Duodenal mucosa (tissue), 2 donors: ENCODE measurements at regions not wholly inside any gene's neighbourhood (a gene's known extent, or its start where the extent isn't known, plus 50 kb on each side); places are given as distances from the start of the nearest gene placed in this dataset.
"Not testable (repeated sequence)": the region's sequence is repeated elsewhere in the genome, so short reads cannot be mapped to it uniquely, and the experiment has no call there.

ENCODE experiments used
- H3K27ac ChIP-seq: one replicate; pipeline ENCODE4 v1.7.0; 2013; ENCODE audit warnings: low read depth, low read length
- H3K27me3 ChIP-seq, 2 donors: one replicate each; pipeline ENCODE4 v1.7.0; 2013; ENCODE audit warnings: low read length in 2 of 2, control low read depth in 1 of 2; ENCODE audit not compliant: insufficient read depth in 2 of 2, control insufficient read depth in 1 of 2
- H3K36me3 ChIP-seq, 2 donors: one replicate each; pipeline ENCODE4 v1.7.0; 2013; ENCODE audit warnings: low read length in 2 of 2, control low read depth in 1 of 2; ENCODE audit not compliant: insufficient read depth in 2 of 2, control insufficient read depth in 1 of 2
- H3K4me1 ChIP-seq, 2 donors: one replicate each; pipeline ENCODE4 v1.7.0; 2013; ENCODE audit warnings: low read length in 2 of 2, control low read depth in 1 of 2; ENCODE audit not compliant: insufficient read depth in 2 of 2, control insufficient read depth in 1 of 2
- H3K4me3 ChIP-seq, 2 donors: one replicate each; pipeline ENCODE4 v1.7.0; 2013; ENCODE audit warnings: low read length in 2 of 2, low read depth in 1 of 2
- H3K9ac ChIP-seq, 2 donors: one replicate each; pipeline ENCODE4 v1.7.0; 2013; ENCODE audit warnings: low read length in 2 of 2, low read depth in 1 of 2
- H3K9me3 ChIP-seq, 2 donors: one replicate each; pipeline ENCODE4 v1.7.0; 2013; ENCODE audit warnings: low read length in 2 of 2, control low read depth in 1 of 2; ENCODE audit not compliant: control insufficient read depth in 1 of 2

GRCh38 chr11:37301405-37301804, 703.4 kb upstream of the RAG2 start:
- H3K36me3 ChIP-seq, H3K4me1 ChIP-seq, H3K27ac ChIP-seq, H3K4me3 ChIP-seq, H3K9me3 ChIP-seq, H3K27me3 ChIP-seq, H3K9ac ChIP-seq: not testable (repeated sequence)

- Histone ChIP-seq H3K4me1 (no peaks in the 10 kb centered on the region), H3K9ac (no peak overlapping the region)
Measured at GRCh38 chr11:37298173-37298572, 700.1 kb upstream of the RAG2 start.

GRCh38 chr11:37286890-37287289, 688.9 kb upstream of the RAG2 start:
- H3K36me3 ChIP-seq, result no peaks in the 10 kb centered on the region
- H3K9ac ChIP-seq, result no peak overlapping the region
- H3K9me3 ChIP-seq, result no peaks in the 10 kb centered on the region

More at GRCh38 chr11:37298173-37298572, 700.1 kb upstream of the RAG2 start:
- H3K9me3 ChIP-seq, result peaks cover 0 to 11% of the 10 kb centered on the region in 2 donors
- H3K36me3 ChIP-seq, result no peaks in the 10 kb centered on the region
- no peak overlapping the region for H3K4me3 ChIP-seq
- H3K27me3 ChIP-seq, result no peaks in the 10 kb centered on the region
- H3K27ac ChIP-seq, result no peak overlapping the region

GRCh38 chr11:37282367-37282766, 684.3 kb upstream of the RAG2 start:
- no peaks in the 10 kb centered on the region for H3K4me1 ChIP-seq
- H3K4me3 ChIP-seq, result no peak overlapping the region
- no peak overlapping the region for H3K27ac ChIP-seq
- H3K27me3 ChIP-seq, result no peaks in the 10 kb centered on the region
- no peak overlapping the region for H3K9ac ChIP-seq
- H3K36me3 ChIP-seq, result no peaks in the 10 kb centered on the region
- no peaks in the 10 kb centered on the region for H3K9me3 ChIP-seq

More at GRCh38 chr11:37286890-37287289, 688.9 kb upstream of the RAG2 start:
- Histone ChIP-seq H3K27ac (no peak overlapping the region), H3K27me3 (no peaks in the 10 kb centered on the region), H3K4me3 (no peak overlapping the region), H3K4me1 (no peaks in the 10 kb centered on the region)

- Histone ChIP-seq H3K4me1 (no peaks in the 10 kb centered on the region), H3K27ac (no peak overlapping the region), H3K9ac (no peak overlapping the region)
Measured at GRCh38 chr11:37280200-37280599, 682.2 kb upstream of the RAG2 start.

GRCh38 chr11:37277896-37278465, 679.9 kb upstream of the RAG2 start:
- no peak overlapping the region for H3K9ac ChIP-seq
- H3K27ac ChIP-seq, result no peak overlapping the region

More at GRCh38 chr11:37280200-37280599, 682.2 kb upstream of the RAG2 start:
- Histone ChIP-seq H3K4me3 (no peak overlapping the region), H3K27me3 (no peaks in the 10 kb centered on the region), H3K36me3 (no peaks in the 10 kb centered on the region), H3K9me3 (peaks cover 0 to 3% of the 10 kb centered on the region in 2 donors)

GRCh38 chr11:37264783-37265182, 666.7 kb upstream of the RAG2 start:
- Histone ChIP-seq H3K9ac (no peak overlapping the region), H3K27me3 (no peaks in the 10 kb centered on the region), H3K27ac (no peak overlapping the region), H3K9me3 (peaks cover 0 to 6% of the 10 kb centered on the region in 2 donors), H3K36me3 (no peaks in the 10 kb centered on the region), H3K4me3 (no peak overlapping the region), H3K4me1 (no peaks in the 10 kb centered on the region)

More at GRCh38 chr11:37277896-37278465, 679.9 kb upstream of the RAG2 start:
- Histone ChIP-seq H3K4me3 (no peak overlapping the region), H3K27me3 (no peaks in the 10 kb centered on the region), H3K36me3 (no peaks in the 10 kb centered on the region), H3K9me3 (peaks cover 0 to 3% of the 10 kb centered on the region in 2 donors), H3K4me1 (no peaks in the 10 kb centered on the region)

GRCh38 chr11:37264060-37264459, 666.0 kb upstream of the RAG2 start:
- no peaks in the 10 kb centered on the region for H3K4me1 ChIP-seq
- no peak overlapping the region for H3K27ac ChIP-seq
- peaks cover 0 to 6% of the 10 kb centered on the region in 2 donors for H3K9me3 ChIP-seq
- H3K36me3 ChIP-seq, result no peaks in the 10 kb centered on the region
- no peaks in the 10 kb centered on the region for H3K27me3 ChIP-seq
- H3K9ac ChIP-seq, result no peak overlapping the region
- no peak overlapping the region for H3K4me3 ChIP-seq

GRCh38 chr11:37263467-37263866, 665.4 kb upstream of the RAG2 start:
- not testable (repeated sequence) for H3K4me3 ChIP-seq, H3K9me3 ChIP-seq, H3K36me3 ChIP-seq, H3K27ac ChIP-seq, H3K4me1 ChIP-seq, H3K27me3 ChIP-seq, H3K9ac ChIP-seq

- H3K4me1 ChIP-seq, result no peaks in the 10 kb centered on the region
- H3K4me3 ChIP-seq, result no peak overlapping the region
- H3K27ac ChIP-seq, result no peak overlapping the region
- H3K9me3 ChIP-seq, result peaks cover 0 to 6% of the 10 kb centered on the region in 2 donors
- no peaks in the 10 kb centered on the region for H3K27me3 ChIP-seq
- H3K36me3 ChIP-seq, result no peaks in the 10 kb centered on the region
- H3K9ac ChIP-seq, result no peak overlapping the region
Measured at GRCh38 chr11:37259734-37260133, 661.7 kb upstream of the RAG2 start.

- Histone ChIP-seq H3K27ac (no peak overlapping the region), H3K27me3 (no peaks in the 10 kb centered on the region), H3K4me1 (no peaks in the 10 kb centered on the region), H3K36me3 (no peaks in the 10 kb centered on the region), H3K9me3 (no peaks in the 10 kb centered on the region), H3K4me3 (no peak overlapping the region), H3K9ac (no peak overlapping the region)
Measured at GRCh38 chr11:37248145-37248544, 650.1 kb upstream of the RAG2 start.
